CD14-positive monocyte (primary cell): ENCODE measurements at regions not wholly inside any gene's neighbourhood (a gene's known extent, or its start where the extent isn't known, plus 50 kb on each side); places are given as distances from the start of the nearest gene placed in this dataset.

Experiments
- DNase-seq, 3 donors: peaks; one replicate each; pipeline ENCODE4 v3.0.0-alpha.2; 2011 to 2022
- H2AFZ ChIP-seq: 2 replicates; pipeline ENCODE4 v1.6.0; 2012; ENCODE audit warnings: mild to moderate bottlenecking, low read depth, low read length, inconsistent platforms; ENCODE audit not compliant: insufficient read depth, poor library complexity, severe bottlenecking
- H3K27ac ChIP-seq, 2 donors: 1 replicate in 1 of 2; 2 replicates in 1 of 2; pipeline ENCODE4 v1.5.1; 2012 to 2013; ENCODE audit warnings: low read length in 2 of 2, control low read depth in 1 of 2, inconsistent platforms in 1 of 2, low read depth in 1 of 2, mild to moderate bottlenecking in 1 of 2
- H3K27me3 ChIP-seq, 2 donors: one replicate each; pipeline versions ENCODE4 v1.6.0 to v1.6.1; 2011 to 2013; ENCODE audit warnings: low read length in 2 of 2; ENCODE audit not compliant: control insufficient read depth in 2 of 2, insufficient read depth in 2 of 2
- H3K36me3 ChIP-seq, 2 donors: replicated peaks in 1 of 2; 1 replicate in 1 of 2; 2 replicates in 1 of 2; pipeline versions ENCODE4 v1.5.1 to v1.6.1; 2012 to 2013; ENCODE audit warnings: low read length in 2 of 2, control low read depth in 1 of 2, inconsistent platforms in 1 of 2, mild to moderate bottlenecking in 1 of 2; ENCODE audit not compliant: insufficient read depth in 2 of 2, control insufficient read depth in 1 of 2
- H3K4me1 ChIP-seq, 2 donors: 1 replicate in 1 of 2; 2 replicates in 1 of 2; pipeline versions ENCODE4 v1.5.1 to v1.6.1; 2012 to 2013; ENCODE audit warnings: low read length in 2 of 2, control low read depth in 1 of 2, inconsistent platforms in 1 of 2, mild to moderate bottlenecking in 1 of 2, moderate library complexity in 1 of 2; ENCODE audit not compliant: insufficient read depth in 2 of 2, control insufficient read depth in 1 of 2
- H3K4me2 ChIP-seq: replicated peaks from 2 replicates; pipeline ENCODE3; 2012; ENCODE audit warnings: low read length, moderate library complexity, mild to moderate bottlenecking; ENCODE audit not compliant: poor library complexity, severe bottlenecking; ENCODE audit errors: extremely low read depth
- H3K4me3 ChIP-seq, 3 experiments: fragments of 200-600 bp in 1 of 3; sonication (generic) in 1 of 3; replicated peaks in 1 of 3; 1 replicate in 2 of 3; 2 replicates in 1 of 3; pipeline ENCODE4 v1.5.1; 2011 to 2013; ENCODE audit warnings: low read length in 3 of 3, mild to moderate bottlenecking in 3 of 3, control low read depth in 2 of 3, low read depth in 2 of 3, inconsistent platforms in 1 of 3, moderate library complexity in 1 of 3
- H3K79me2 ChIP-seq: 2 replicates; pipeline ENCODE4 v1.6.0; 2012; ENCODE audit warnings: mild to moderate bottlenecking, control low read depth, inconsistent platforms, low read length, moderate library complexity; ENCODE audit not compliant: insufficient read depth
- H3K9ac ChIP-seq: 2 replicates; pipeline ENCODE4 v1.6.0; 2017; ENCODE audit warnings: low read length, mild to moderate bottlenecking; ENCODE audit not compliant: insufficient read depth, poor library complexity, severe bottlenecking
- H3K9me3 ChIP-seq, 2 donors: replicated peaks in 1 of 2; 1 replicate in 1 of 2; 2 replicates in 1 of 2; pipeline versions ENCODE4 v1.5.1 to v1.6.1; 2012 to 2013; ENCODE audit warnings: low read length in 2 of 2, control low read depth in 1 of 2; ENCODE audit not compliant: control insufficient read depth in 1 of 2, insufficient read depth in 1 of 2
- H4K20me1 ChIP-seq: 2 replicates; pipeline ENCODE4 v1.6.0; 2012; ENCODE audit warnings: mild to moderate bottlenecking, low read length, control low read depth, moderate library complexity; ENCODE audit not compliant: insufficient read depth
- H3K27ac Mint-ChIP-seq, 7 donors: one replicate each; pipeline ENCODE4 v1.8.0; 2020; ENCODE audit warnings: mild to moderate bottlenecking in 7 of 7, mixed read lengths in 7 of 7, moderate library complexity in 6 of 7, inconsistent platforms in 2 of 7
- H3K27me3 Mint-ChIP-seq, 3 donors: one replicate each; pipeline ENCODE4 v1.8.0; 2021 to 2022; ENCODE audit warnings: low read depth in 3 of 3, mild to moderate bottlenecking in 3 of 3, mixed read lengths in 3 of 3, moderate library complexity in 3 of 3, inconsistent platforms in 1 of 3
- H3K36me3 Mint-ChIP-seq, 2 donors: one replicate each; pipeline ENCODE4 v1.8.0; 2020; ENCODE audit warnings: mixed read lengths in 2 of 2, inconsistent platforms in 1 of 2, mild to moderate bottlenecking in 1 of 2
- H3K4me1 Mint-ChIP-seq: one replicate; pipeline ENCODE4 v1.8.0; 2020; ENCODE audit warnings: mild to moderate bottlenecking, mixed read lengths
- H3K4me3 Mint-ChIP-seq, 2 donors: one replicate each; pipeline ENCODE4 v1.8.0; 2020; ENCODE audit warnings: mild to moderate bottlenecking in 2 of 2, mixed read lengths in 2 of 2, moderate library complexity in 1 of 2
- H3K9me3 Mint-ChIP-seq, 7 donors: one replicate each; pipeline ENCODE4 v1.8.0; 2020 to 2022; ENCODE audit warnings: mixed read lengths in 7 of 7, mild to moderate bottlenecking in 6 of 7, moderate library complexity in 6 of 7, inconsistent platforms in 2 of 7
- CTCF ChIP-seq: fragments of 200-600 bp; IDR thresholded peaks from one replicate; pipeline ENCODE4 v1.8.0; 2022; ENCODE audit warnings: antibody characterized with exemption, mild to moderate bottlenecking
- WGBS: methylation state at CpG from one replicate; pipeline ENCODE4 v1.1.5; 2013; ENCODE audit warnings: missing lambda C conversion rate; ENCODE audit not compliant: insufficient coverage; 5-methylcytosine and 5-hydroxymethylcytosine counted together
- intact Hi-C, 2 donors: fragments of 100-400 bp; cut with micrococcal nuclease; formaldehyde crosslinking; loops; one replicate each; pipeline versions ENCODE4 v1.15.0 to v1.15.1; 2023

- no peaks in the 10 kb centered on the region for H4K20me1 ChIP-seq
- no peaks in the 10 kb centered on the region for H3K4me1 Mint-ChIP-seq
- H3K27ac ChIP-seq, result no peak overlapping the region
- H3K36me3 Mint-ChIP-seq, result no peaks in the 10 kb centered on the region
- H3K9me3 Mint-ChIP-seq, result peaks cover 0 to 14% (median 5%) of the 10 kb centered on the region in 7 donors
- DNase-seq, result no peak
- no peak for TF ChIP-seq CTCF
- no peaks in the 10 kb centered on the region for H3K4me1 ChIP-seq
- no peak overlapping the region for H3K27ac Mint-ChIP-seq
- no peak overlapping the region for H3K9ac ChIP-seq
- peaks cover 24 to 29% of the 10 kb centered on the region in 2 donors for H3K27me3 ChIP-seq
- no peaks in the 10 kb centered on the region for H3K36me3 ChIP-seq
- H3K4me2 ChIP-seq, result no peak overlapping the region
- peaks cover 32 to 38% (median 32%) of the 10 kb centered on the region in 3 donors for H3K27me3 Mint-ChIP-seq
- H2AFZ ChIP-seq, result no peak overlapping the region
- WGBS, result 4% methylated on average over 14 of the region's 30 CpGs
- H3K79me2 ChIP-seq, result no peaks in the 10 kb centered on the region
- H3K9me3 ChIP-seq, result peaks cover 6 to 16% of the 10 kb centered on the region in 2 donors
- intact Hi-C loops, result no loop called here
- H3K4me3 ChIP-seq, result no peak overlapping the region
- peak overlapping the region in 1 of 2 donors; percentile 60 for H3K4me3 Mint-ChIP-seq
These were observed 81.0 kb downstream of the GPX5 start for GRCh38 chr6:28606424-28607391.

- Mint-ChIP-seq H3K9me3 (peaks cover 0 to 14% (median 6%) of the 10 kb centered on the region in 7 donors), H3K4me3 (peak overlapping the region in 1 of 2 donors; percentile 19), H3K36me3 (no peaks in the 10 kb centered on the region), H3K4me1 (no peaks in the 10 kb centered on the region), H3K27me3 (peaks cover 31 to 41% (median 34%) of the 10 kb centered on the region in 3 donors), H3K27ac (no peak overlapping the region)
- Histone ChIP-seq H3K27me3 (peaks cover 24 to 29% of the 10 kb centered on the region in 2 donors), H3K9ac (no peak overlapping the region), H3K36me3 (no peaks in the 10 kb centered on the region), H4K20me1 (no peaks in the 10 kb centered on the region), H3K9me3 (peaks cover 6 to 16% of the 10 kb centered on the region in 2 donors), H3K79me2 (no peaks in the 10 kb centered on the region), H2AFZ (no peak overlapping the region), H3K4me3 (no peak overlapping the region), H3K4me2 (no peak overlapping the region), H3K4me1 (no peaks in the 10 kb centered on the region), H3K27ac (no peak overlapping the region)
- no peak for DNase-seq
- 100% methylated on average over 4 of the region's 9 CpGs for WGBS
- intact Hi-C loops, result no loop called here
- no peak for TF ChIP-seq CTCF
These were observed 82.3 kb downstream of the GPX5 start for GRCh38 chr6:28607990-28608389.
